ENCODE measurements at regions not wholly inside any gene's neighbourhood (a gene's known extent, or its start where the extent isn't known, plus 50 kb on each side); places are given as distances from the start of the nearest gene placed in this dataset.

DNA sequence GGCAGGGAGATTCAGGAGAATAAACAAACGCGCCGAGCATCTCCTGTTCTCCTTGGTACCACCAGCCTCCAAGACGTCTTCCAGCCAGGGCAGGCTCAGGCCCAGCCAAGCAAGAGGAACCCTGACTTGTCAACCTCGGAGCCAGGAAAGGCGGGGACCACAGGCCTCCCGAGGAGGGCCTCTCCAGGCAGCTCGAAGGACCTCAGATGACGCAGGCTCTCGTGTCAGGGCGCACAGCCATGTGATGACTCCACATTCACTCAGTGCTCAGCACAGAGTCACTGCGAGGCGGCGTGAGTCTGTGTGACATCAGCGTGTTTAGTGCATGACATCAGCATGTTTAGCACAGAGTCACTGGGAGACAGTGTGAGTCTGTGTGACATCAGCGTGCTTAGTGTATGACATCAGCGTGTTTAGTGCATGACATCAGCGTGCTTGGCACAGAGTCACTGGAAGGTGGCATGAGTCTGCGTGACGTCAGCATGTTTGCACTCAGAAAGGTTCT is 241.4 kb downstream of the BRD1 start:
- no peak for TF ChIP-seq POLR2A (IDR thresholded peaks at IDR 0.05)
- TF ChIP-seq, protein P1, sequence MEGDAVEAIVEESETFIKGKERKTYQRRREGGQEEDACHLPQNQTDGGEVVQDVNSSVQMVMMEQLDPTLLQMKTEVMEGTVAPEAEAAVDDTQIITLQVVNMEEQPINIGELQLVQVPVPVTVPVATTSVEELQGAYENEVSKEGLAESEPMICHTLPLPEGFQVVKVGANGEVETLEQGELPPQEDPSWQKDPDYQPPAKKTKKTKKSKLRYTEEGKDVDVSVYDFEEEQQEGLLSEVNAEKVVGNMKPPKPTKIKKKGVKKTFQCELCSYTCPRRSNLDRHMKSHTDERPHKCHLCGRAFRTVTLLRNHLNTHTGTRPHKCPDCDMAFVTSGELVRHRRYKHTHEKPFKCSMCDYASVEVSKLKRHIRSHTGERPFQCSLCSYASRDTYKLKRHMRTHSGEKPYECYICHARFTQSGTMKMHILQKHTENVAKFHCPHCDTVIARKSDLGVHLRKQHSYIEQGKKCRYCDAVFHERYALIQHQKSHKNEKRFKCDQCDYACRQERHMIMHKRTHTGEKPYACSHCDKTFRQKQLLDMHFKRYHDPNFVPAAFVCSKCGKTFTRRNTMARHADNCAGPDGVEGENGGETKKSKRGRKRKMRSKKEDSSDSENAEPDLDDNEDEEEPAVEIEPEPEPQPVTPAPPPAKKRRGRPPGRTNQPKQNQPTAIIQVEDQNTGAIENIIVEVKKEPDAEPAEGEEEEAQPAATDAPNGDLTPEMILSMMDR (IDR thresholded peaks at IDR 0.05): no peak

Data from tibial nerve (tissue), 3 donors.